ENCODE measurements at regions not wholly inside any gene's neighbourhood (a gene's known extent, or its start where the extent isn't known, plus 50 kb on each side); places are given as distances from the start of the nearest gene placed in this dataset.
"Not testable (repeated sequence)": the region's sequence is repeated elsewhere in the genome, so short reads cannot be mapped to it uniquely, and the experiment has no call there.

DNA sequence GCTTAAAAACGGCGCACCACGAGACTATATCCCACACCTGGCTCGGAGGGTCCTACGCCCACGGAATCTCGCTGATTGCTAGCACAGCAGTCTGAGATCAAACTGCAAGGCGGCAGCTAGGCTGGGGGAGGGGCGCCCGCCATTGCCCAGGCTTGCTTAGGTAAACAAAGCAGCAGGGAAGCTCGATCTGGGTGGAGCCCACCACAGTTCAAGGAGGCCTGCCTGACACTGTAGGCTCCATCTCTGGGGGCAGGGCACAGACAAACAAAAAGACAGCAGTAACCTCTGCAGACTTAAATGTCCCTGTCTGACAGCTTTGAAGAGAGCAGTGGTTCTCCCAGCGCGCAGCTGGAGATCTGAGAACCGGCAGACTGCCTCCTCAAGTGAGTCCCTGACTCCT is 675.7 kb downstream of the SLITRK6 start:
- TF ChIP-seq EZH2 (IDR thresholded peaks at IDR 0.05); TCF7L2 (IDR thresholded peaks at IDR 0.05; ENCODE audit: borderline replicate concordance, extremely low read depth, insufficient read depth, insufficient read length); SRF (IDR thresholded peaks at IDR 0.05; ENCODE audit: low read depth); POLR2AphosphoS5 (IDR thresholded peaks at IDR 0.05; ENCODE audit: low read depth, low read length): not testable (repeated sequence)
- TF ChIP-seq, protein P1, sequence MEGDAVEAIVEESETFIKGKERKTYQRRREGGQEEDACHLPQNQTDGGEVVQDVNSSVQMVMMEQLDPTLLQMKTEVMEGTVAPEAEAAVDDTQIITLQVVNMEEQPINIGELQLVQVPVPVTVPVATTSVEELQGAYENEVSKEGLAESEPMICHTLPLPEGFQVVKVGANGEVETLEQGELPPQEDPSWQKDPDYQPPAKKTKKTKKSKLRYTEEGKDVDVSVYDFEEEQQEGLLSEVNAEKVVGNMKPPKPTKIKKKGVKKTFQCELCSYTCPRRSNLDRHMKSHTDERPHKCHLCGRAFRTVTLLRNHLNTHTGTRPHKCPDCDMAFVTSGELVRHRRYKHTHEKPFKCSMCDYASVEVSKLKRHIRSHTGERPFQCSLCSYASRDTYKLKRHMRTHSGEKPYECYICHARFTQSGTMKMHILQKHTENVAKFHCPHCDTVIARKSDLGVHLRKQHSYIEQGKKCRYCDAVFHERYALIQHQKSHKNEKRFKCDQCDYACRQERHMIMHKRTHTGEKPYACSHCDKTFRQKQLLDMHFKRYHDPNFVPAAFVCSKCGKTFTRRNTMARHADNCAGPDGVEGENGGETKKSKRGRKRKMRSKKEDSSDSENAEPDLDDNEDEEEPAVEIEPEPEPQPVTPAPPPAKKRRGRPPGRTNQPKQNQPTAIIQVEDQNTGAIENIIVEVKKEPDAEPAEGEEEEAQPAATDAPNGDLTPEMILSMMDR (IDR thresholded peaks at IDR 0.05 in 2 of 3, conservative IDR thresholded peaks at IDR 0.05 in 1 of 3; ENCODE audit: borderline replicate concordance in 1 of 3, insufficient read depth in 1 of 3, low read depth in 2 of 3, low read length in 2 of 3) = not testable (repeated sequence)

Measured in HCT116 (cell line).